ENCODE measurements at regions not wholly inside any gene's neighbourhood (a gene's known extent, or its start where the extent isn't known, plus 50 kb on each side); places are given as distances from the start of the nearest gene placed in this dataset.

DNA sequence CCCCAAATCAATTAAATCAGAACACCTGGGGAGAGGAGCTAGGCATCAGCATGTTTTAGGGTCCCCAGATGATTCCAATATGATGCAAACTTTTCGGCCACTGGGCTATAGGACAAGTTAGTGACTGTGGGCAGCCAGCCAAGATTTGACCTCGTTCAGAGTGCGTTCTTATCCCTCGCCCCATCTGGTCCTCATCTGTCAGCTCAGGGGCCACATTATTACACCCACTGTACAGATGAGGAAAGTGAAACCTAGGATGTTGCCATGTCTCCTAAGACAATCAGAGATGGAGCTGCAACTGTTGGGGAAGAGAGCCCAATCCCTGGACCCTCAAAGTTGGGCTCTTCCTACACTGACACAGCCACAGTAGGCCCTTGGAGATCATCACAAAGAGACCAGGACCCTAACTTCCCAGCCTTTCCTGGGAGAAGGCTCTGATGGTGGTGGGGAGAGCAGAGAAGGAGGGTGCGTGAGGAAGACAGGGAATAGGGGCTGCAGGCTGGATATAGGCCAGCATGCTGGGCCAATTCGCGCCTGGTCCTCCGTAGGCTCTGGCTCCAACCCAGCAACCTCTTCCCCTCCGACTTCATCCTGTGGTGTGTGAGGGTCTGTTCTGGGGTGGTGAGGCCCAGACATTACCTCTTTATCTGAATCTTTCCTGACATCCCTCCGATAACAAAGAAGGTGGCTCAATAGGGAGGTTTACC, 109.4 kb upstream of the ZMIZ1 start:
- DNase-seq = no peak

DNA sequence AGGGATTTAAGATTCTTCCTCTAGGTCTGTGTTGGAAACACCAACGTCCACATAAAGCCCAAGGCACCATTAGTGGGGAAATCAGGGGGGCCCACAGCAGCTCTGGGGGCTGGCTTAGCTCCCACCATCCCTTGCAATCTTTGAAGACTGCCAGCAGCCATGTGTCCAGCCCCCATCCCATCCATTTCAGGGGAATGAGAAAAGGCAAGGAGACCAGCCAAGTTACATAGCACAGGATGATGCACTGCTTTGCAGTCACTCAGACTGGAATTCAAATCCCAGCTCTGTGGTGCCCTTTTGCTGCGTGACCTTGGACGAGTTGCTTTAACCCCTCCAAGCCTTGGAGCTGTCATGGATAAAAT, 108.9 kb upstream of the ZMIZ1 start:
- no peak for DNase-seq

DNA sequence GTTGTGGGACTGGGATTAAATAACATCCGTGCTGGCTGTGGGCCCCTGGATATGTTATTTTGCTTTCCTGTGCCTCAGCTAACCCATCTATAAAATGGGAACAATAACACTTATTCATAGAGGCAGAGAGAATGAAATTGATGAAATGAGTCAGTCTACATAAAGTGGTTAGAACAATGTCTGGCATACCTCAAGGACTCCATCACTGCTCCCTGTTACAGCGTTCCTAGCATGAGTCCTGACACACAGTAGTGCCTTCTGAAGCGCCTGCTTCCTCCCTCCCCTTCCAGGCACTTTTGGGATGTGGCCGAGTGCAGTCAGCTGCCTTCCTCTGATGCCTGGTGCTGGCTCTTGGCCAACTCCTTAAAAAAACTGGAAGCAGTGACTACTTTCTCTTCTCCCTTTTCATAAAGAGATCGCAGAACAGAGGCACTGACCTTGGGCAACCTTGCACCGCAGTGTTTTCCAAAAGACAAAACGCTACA, 108.4 kb upstream of the ZMIZ1 start:
- DNase-seq = no peak

DNA sequence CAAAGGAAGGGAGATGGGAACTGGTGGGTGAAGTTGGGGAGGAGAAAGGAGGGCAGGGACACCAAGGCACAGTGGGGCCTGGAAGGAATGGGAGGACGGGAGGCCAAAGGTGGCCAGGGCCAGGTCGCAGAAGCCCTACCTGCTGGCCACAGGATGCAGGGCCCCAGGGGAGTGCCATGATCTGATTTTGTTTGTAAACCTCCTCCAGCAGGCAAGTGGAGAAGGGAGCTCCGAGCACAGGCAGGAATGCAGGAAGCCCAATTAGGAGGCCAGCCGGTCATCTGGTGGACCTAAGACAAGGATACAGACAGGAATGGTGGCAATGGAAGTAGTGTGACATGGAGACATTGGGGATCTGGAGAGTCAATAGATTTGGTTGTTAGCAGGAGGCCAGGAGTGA, 107.0 kb upstream of the ZMIZ1 start:
- DNase-seq = no peak

DNA sequence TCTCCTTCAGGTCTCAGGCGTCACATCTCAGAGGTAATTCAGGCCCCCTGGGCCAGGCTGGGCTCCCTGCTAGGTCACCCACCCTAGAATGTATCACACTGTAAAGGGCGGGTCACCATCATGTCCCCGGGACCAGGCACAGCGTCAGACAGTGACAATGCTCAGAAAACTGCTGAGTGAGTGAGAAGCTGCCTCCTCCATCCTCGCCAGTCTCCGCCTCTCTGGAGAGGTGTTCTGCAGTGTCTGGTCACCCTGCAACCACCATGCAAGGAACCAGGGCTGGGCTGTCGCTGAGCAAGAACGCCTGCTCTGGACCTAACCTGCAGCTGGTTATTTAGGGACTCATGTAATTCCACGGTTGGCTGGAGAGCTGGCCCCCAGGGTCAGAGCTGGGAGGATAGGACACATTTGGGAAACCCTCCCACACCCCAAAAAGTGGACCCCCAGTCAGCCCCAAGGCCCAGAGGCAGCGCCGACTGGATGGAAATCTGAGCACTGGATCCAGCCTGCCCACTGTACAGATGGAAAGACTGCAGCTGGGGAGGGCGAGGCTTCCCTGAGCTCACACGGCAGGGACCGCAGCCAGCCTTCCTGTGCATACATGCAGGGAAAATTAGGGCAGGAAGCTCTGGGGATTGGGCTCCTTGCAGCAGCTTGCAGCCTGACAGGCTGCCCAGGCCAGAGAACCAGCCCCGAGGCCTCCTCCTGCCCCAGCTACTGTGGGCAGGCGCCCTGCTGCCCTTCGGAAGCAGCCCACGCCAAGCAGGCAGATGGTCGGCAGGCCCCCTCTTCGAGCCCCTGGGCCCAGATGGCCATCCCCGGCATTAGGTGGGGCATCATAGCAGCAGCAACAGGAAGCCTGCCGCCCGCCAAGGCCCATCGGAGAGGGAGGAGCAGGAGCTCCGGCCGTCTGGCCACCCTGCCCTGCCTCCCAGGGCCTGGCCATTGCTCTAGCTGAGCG, 105.4 kb upstream of the ZMIZ1 start:
- DNase-seq = no peak

DNA sequence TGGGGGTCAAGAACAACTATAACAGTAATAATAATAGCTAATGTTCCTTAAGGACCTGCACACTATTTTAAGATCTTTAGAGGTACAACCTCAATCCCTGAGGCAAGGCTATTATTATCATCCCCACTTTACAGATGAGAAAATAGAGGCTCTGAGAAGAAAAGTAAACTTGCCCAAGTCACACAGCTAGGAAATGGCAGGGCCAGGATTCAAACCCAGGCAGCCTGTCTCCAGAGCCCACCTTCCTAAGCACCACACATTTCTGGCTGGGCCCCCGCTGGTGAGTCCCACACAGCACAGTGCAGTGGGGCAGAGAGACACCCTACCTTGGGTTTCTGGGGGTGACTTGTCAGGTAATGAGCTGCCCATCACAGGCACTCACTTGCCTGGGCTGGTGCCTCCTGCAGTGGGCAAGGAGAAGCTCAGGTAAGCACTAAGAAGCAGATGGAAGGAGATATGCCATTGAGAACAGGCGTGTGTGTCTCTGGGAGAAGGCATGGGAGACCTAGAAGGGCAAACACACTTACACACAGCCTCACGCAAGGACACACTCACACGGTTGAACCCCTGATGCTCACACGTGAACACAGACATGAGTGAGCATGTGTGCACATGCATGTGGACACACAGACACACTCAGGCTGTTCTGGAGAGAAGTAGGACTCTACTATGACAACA, 104.4 kb upstream of the ZMIZ1 start:
- DNase-seq = no peak

DNA sequence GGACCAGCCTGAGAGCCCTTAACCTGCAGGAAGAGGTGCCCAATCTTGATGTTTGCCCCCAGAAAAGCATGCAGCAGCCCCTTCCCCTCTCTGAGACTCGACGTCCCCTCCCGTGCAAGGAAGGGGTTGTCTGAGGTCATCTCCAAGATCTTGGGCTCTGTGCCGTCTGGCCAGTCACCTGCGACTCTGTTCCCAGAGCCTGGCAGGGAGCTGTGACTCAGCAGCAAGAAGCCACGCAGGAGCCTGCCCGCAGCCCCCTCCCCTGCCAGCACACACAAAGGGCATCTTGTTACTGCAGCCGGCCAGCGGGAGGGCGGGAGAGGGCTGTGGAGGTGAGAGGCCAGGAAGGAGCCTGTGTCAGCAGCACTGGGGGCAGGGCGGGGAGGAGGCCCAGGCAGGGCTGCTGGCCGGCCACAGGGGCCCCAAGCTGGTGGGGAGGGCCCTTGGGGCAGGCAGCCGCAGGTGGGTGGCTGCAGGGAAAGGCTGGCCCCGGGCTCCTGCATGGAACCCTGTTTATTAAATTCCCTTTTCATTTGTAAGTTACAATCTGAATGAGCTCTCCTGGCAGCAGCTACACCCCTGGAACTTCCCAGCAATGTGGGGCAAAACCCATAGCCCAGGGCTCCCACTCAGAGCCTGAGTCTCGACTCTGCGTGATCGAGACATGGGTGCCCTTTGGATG, 103.7 kb upstream of the ZMIZ1 start:
- no peak for DNase-seq

DNA sequence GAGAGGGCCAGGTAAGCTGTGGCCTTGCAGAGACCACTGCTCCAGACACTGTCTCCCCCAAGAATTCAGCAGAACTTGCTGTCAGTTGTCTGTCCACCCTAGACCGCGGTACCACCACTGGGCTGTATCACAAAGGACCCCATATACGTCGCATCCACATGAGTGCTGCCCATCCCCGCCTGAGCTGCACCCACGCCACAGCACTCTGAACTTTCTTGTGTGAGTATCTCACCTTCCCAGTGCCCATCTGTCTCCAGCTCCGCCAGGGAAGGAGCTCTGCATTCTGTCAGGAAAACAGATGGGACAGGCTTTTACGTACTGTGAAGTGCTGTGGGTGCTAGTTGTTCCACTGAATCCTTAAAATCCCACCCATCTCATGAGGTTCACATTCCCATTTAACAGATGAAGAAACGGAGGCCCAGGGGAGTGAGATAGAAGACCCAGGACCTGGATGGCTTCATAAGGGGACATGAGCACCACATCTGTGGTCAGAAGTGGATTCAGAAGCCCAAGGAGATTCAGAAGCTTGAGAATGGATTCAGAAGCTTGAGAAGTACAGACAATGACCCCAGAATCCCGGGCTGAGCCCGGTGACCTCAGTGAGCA, 102.5 kb upstream of the ZMIZ1 start:
- no peak for DNase-seq

DNA sequence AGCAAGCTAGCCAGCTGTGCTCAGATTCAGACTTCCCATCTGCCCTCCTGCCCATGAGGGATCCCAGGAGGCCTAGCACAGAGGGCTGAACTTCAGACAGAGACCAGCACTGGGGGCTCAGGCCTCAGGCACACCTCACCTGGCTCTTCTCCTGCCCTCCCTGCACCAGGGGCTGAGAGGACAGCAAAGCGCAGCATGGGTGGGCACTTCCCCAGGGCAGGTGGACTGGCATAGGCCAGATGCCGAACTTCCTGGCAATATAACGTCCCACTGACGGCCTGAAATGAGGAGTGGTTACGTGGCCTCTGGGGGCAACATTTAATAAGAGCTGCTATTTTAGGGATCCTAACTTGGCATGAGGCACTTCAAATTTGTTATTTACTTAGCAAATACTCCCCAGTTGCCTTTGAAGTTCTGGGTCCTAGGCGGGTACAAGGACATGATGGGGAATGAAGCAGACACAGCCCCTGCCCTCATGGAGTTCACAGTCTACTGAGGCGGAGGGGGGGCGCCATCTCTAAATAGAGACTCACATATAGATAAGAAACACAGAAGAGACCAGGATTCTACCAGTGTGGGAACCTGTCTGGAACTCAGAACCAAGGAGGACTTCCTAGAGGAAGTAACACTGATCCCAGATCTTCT, 101.8 kb upstream of the ZMIZ1 start:
- no peak for DNase-seq

DNA sequence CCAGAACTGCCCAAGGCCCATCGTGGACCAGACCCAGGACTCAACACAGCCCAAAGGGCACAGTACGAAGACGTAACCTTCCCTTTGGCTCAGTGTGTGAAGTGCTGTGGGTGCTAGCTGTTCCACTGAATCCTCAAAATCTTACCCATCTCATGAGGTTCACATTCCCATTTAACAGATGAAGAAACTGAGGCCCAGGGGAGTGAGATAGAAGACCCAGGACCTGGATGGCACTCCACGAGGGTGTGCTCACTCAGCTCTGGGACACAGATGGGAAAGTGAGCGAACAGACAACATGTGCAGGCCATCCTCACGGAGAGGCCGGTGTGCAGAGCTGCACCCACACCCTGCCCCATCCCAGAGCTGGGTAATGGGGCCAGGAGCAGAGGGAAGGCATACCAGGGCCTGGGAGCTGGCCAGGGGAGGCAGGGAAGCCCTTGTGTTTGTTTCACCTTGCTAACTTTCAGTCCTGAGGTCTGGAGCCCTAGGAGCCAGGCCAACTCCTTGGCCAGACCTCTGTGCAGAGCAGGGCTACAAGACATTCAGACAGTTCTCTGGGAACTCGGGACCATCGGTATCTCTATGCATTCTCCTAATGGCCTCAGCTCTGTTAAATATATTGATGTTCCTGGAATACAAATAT, 100.3 kb upstream of the ZMIZ1 start:
- DNase-seq = no peak

DNA sequence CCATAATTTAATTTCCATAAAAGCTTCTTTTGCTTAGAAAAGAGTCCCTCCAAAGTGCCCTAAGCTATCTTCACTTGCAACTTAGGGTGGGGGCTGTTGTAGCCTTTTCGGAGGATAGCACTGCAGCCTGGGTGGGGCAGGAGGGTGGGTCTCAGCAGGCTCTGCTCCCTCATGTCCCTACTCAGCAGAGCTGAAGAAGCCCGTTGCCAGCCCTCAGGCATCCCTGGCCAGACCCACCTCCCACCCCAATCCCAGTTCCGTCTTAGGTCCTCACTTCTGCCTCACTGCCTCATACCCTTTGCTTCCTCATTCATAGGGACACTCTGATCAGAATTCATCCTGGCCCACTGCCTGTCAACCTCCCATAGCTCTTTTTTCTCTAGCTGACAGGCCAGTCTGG, 99.8 kb upstream of the ZMIZ1 start:
- DNase-seq = no peak

DNA sequence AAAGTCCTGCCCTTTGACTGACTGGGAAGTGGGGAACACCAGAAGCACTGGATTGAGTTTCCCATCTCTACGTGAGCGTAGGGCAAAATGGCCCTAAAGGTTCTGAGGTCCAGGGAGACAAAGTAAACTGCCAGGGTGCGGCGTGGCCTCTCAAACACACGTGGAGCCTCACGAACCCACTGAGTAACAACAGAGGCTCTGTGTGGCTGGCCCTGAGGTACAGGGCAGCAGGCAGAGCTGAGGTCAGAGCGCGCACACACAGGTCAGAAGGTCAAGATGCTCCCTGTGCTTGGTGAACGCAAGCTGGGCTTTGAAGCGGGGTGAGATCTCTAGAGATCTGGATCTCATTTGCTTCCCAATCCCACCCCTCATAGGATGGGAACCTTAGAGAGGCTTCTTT, 99.0 kb upstream of the ZMIZ1 start:
- no peak for DNase-seq

DNA sequence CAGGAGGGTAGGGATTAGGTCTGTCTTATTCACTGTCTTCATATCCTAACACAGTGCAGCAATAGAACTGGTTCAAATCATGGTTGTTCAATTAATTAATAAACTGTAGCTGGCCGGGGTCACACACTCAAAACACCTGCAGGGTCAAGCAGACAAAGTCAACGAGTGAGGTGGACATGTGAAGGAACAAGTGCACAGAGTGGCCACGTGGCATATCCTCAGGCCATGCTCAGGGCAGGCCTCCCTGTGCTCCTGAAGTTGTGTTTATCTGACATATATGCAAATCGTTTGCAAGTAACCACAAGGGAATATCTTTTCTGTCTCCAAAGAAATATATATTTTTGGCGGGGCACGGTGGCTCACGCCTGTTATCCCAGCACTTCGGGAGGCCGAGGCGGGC, 98.5 kb upstream of the ZMIZ1 start:
- no peak for DNase-seq

DNA sequence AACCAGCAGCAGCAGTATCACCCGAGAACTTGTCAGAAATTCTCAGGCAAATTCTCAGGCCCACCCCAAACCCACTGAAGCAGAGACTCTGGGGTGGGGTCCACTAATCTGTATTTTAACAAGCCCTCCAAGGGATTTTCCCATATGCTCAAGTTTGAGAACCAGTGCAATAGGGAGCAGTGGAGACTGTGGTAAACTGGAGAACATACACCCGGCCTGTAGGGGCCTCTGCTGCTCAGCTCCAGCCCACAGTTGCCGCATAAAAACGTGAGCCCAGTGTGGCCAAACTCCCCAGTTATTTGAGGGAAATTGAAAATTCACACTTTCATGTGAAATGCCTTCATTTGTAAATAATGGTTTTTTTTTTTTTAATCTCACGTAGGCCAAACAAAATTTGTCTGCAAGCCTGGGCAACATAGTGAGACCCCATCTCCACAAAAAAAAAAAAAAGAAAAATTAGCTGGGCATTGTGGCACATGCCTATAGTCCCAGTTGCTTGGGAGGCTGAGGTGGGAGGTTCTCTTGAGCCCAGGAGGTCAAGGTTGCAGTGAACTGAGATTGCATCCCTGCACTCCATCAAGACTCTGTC, 97.6 kb upstream of the ZMIZ1 start:
- DNase-seq = no peak

DNA sequence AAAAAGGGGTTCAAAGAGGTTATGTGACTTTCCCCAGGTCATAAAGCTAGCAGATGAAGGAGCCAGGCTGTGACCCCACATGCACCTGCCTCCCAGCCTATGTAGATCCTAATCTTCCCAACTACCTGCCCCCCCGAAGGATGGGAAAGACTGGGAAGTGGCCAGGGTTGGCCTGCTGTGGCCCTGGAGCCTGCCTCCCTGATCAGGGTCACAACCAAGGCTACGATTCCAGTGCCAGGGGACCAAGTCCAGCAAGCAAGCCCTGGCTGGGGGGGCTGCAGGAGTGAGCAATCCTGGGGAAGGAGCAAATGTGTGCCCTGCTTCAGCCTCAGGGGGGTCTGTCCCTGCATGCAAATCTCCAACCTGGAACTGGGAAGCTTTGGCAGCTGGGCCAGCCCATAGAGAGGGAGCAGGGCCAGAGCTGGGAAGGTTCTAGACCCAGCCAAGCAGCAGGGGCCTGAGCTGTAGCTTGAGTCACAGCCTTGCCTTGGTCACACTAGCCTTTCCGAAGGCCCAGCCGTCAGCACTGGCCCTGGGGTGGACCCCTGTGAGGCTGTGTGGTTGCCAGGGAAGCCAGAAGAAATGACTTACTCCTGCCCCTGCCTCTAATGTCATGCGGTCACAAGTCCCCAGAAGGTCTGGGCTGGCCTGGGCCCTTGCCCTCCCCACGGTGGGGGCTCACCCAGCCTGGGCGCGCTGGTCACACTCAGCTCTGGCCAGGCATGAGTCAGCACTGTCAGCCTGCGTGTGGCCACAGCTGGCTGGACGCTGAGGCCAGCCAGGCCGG, 96.4 kb upstream of the ZMIZ1 start:
- no peak for DNase-seq

DNA sequence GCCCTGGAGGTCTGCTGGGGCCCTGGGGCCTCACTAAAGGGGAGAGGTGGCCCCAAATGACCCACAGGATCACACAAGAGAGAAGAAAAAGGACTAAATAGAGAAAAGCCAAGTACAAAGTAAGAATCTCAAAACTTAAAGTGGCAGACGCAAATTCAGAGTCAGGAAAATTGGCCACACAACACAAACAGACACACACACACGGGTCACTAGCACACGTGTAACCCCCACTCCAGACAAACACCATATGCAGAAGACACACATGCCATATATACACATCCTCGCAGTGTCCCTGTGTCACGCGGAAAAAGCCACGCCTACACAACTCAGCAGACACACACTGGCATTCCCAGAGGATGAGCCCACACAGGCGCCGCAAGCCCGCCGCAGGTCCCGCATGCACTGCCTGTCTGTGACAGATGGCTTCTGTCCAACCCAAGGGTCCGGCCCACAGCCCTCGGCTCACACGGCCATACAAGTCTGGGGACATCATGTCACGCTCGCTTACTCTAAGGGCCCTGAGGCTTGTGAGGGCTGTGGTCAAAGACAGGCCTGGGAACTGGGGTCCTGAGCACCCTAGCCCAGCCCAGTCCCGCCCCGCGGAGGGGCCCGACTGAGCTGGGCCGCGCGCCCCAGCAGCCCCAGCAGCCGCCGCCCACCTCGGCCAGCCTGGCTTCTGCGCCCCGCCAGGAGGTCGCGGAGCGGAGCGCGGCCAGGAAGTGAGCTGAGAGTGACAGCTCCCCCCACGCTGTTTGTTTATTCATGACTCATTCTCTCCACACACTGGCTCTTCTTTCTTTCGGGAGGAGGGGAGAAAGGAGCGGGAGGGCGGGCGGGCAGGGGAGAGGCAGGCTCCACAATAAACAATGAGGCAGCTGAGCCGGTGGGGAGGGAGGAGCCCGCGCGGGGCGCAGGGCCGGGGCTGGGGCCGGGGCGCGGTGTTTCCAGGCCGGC, 95.5 kb upstream of the ZMIZ1 start:
- DNase-seq = peak; percentile 60

DNA sequence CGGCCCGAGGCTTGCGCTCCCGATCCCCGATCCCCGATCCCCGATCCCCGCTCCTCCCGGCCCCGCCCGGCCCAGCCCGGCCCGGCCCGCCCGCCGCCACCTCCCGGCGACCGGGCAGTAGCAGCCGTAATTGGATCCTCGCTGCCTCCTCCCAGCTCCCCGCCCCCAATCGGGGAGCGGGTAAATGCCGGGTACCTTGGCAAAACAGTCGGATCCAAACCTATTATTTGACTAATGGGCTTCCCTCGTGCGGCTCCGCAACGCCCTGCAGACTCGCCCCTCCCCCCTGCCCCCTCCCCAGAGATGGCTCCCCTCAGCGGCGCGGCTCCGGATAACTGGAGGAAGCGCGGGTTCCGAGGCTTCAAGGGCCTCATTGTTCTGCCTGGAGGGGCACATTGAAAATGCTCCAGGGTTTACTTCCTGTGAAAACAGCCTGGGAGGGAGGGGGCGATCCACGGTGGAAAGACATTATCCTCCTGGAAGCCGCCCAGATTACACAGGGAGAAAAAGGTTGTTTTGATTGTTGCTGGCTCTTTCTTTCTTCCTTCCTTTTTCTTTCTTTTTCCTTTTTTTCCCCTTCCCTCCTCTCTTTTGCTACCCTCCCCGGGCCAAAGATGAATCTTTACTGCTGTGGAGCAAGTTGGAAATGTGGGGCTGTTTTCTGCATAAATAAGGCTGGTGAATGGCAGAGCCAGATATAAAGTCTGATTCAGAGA, 94.7 kb upstream of the ZMIZ1 start:
- DNase-seq = peak; percentile 38

DNA sequence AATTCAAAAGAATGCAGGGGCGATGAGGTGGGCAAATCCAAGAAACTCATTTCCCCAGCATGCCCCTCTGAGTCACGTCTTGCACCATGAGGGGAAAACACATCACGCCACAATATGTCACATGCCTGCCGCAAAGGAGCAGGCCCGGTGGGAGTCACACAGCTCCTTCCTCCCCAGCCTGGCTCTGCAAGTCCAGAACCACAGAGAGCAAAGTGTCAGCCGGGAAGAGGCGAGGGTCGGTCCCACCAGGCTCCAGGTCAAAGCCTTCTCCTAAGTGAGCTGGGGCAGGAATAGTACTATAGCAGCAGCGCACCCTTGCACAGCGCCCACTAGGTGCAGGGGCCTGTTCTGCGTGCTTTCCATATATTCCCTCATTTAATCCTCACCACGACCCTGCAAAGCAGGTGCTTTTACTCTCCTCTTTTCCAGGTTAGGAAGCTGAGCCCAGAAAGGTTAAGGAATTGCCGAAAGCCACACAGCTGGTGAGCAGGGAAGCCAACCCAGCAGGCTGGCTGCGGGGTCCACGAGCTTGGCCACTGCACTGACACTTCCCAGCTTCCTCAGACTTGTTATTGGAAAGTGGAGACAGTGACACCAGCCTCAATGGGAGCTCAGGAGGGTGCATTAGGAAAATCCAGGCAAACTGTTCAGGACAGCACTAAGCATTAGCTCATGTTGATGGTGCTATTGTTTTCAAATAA, 94.0 kb upstream of the ZMIZ1 start:
- peak; percentile 49 for DNase-seq
